GM20431 (cell line): ENCODE measurements at regions not wholly inside any gene's neighbourhood (a gene's known extent, or its start where the extent isn't known, plus 50 kb on each side); places are given as distances from the start of the nearest gene placed in this dataset.
"Not testable (repeated sequence)": the region's sequence is repeated elsewhere in the genome, so short reads cannot be mapped to it uniquely, and the experiment has no call there.

Experiments
- in situ Hi-C: fragments of 300-500 bp; cut with MseI, MboI; formaldehyde crosslinking; loops from one replicate; pipeline ENCODE4 v1.15.0; 2020; ENCODE audit warnings: low sequenced_read_pairs; ENCODE audit not compliant: unreplicated experiment

DNA sequence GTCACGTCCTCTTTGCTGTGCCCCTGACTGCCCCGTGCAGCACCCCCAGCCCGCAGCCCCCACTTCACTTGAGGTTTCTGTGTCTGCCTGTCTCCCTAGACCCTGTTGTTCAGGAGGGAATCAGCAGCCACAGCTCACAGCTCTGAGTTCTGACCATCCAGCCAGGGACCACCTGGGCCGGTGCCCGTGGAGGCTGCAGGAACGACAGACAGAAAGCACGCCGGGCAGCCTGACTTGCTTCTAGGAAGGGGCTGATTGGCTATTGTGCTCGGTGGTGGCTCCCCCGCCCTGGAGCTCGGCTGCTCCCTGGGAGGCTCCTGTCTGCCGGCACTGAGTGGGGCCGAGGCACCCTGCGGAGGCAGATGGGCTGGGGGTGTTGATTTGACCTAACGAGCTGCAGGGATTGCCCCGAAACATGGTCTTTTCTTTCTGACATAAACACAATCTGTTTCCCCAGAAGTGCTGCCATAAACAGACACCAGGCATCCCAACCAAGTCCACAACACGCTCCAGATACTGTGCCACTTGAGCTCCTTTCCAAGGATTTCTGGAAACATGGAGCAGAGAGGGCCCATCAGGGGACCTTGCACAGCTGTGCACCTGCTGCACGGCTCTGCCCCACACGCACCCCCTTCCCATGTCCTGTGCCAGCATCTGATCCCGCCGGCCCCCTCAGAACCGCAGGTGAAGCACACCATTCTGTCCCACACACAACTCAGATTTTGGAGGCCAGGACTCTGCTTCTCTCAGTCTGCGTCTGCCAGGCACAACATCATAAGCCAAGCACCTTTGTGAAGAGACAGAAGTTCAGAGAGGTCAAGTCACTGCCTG, 855.9 kb downstream of the TBC1D22A start:
- in situ Hi-C loops: no loop called here

DNA sequence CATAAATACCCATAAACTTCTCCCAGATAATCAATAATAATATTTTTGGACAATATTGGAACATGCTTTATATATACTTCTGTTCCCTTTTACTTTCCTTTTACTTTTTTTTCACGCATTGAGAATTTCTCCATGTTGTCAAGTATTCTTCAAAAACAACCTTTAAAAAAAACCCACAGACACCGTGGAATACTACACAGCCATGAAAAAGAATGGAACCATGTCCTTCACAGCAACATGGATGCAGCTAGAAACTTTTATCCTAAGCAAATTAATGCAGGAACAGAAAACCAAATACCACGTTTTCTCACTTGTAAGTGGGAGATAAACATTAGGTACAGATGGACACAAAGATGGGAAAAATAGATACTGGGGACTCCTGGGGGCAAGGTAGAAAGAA, 854.7 kb downstream of the TBC1D22A start:
- in situ Hi-C loops: no loop called here

DNA sequence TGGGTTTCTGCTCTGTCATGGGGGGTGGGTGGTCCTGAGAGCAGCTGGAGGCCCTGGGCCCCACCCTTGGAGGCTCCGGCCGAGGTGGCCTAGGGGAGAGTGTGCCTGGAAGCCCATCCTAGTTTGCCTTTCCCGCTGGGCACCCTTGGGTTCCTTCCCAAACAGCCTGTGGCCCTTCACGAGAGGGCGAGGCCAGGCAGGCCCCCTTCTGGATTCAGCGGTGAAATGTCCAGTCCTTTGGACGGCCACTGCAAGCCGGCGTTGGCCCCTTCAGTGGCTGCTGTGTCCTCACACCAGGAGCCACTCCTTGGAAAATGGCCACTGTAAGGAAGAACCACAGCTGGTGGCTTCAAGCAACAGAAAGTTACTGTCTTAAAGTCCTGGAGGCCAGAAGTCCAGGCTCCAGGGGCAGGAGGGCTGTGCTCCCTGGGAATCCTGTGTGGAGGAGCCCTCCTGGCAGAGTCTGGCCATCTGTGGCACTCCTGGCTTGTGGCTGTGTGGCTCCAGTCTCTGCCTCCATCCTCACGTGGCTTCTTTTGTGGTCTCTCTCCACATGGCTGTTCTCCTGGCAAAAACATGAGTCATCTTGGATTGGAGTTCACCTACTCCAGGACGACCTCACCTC, 854.1 kb downstream of the TBC1D22A start:
- in situ Hi-C loops: no loop called here

DNA sequence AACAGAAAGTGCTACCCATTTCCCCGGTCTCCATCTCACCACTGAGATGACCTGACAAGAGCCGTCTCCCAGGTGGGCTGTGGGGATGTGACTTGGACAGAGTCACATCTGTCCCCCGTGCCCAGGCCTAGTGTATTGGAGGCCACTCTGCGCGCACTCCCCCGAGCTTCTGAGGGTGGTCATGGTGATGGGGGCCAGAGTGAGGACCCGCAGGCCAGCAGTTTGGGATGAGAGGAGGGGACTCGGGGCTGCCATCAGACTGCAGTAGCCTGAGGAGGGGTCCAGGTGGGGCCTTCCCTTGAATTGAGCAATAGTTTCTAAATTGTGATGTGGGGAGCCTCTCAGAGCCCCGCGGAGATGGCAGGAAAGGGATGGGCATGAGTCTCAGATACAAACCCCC, 852.6 kb downstream of the TBC1D22A start:
- in situ Hi-C loops: no loop called here

DNA sequence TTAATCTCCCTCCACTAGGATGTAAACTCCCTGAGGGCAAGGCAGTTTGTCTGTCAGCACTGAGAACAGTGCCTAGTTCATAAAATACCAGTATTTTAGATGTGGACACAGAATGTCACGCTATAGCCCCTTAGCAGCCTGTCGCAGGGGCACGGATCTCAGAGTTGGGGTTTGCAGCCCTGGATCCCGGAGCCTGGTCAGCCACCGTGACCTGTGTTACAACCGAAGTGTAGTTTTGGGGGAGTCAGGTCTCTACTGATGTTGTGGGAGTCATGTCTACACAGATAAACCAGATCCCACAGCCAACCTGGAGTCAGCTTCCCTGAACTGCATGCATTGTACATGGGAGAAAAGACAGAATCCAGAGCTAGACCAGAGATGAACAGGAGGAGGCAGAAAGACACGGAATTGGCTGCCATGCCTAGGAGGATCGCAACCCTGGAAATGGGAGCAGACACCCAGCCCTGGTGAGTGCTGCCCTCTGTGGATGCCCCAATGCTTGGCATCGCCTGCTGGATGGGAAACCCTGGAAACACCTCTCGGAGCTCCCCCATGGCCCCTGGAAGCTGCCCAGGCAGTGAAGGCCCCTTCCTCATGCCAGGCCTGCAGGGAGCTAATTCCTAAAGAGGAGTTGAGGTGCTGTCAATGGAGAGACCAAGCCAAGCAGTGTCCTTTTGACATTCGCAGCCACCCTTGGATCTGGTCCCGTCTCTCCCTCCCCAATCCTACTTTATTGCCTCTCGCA, 851.3 kb downstream of the TBC1D22A start:
- in situ Hi-C loops: no loop called here

DNA sequence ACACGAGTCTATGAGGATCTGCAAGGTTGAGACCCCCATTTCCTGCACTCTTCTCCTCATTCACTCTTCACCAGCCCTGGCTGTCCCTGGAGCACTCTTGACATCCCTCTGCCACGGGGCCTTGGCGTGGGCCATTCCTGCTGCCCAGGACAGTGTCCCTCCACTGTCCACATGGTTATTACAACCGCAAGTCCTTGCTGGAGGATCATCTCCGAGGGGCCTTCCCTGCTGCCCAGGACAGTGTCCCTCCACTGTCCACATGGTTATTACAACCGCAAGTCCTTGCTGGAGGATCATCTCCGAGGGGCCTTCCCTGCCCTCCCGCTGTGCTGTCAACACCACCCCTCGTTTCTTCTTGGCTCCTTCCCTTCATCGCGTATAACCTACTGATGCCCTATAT, 850.7 kb downstream of the TBC1D22A start:
- in situ Hi-C loops: not testable (repeated sequence)

DNA sequence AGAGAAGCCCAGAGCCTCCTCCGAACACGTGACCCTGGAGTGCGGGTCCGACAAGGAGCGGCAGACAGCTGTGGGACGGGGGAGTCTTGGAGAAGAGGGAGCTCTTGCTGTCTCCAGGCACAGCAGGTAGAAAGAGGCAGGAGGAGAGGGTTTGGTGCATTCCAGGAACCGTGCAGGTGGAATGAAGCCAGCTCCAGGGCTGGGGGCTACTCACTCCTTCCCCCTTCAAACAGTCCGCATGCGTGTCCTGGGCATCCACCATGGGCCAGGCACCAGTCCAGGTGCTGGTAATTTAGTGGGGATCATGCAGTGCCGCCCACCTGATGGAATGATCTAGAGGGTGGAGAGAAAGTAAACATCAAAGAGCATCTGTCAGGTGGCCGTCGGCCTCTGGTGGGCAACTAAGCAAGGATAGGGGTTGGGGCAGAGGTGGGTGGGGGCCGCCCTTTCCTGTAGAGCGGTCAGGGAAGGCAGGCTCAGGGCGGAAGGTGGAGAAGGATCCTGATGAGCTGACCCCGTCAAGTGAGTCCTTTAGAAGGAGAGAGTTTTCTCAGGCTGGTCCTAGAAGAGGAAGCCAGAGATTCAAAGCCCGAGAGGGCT, 850.0 kb downstream of the TBC1D22A start:
- in situ Hi-C loops: no loop called here

DNA sequence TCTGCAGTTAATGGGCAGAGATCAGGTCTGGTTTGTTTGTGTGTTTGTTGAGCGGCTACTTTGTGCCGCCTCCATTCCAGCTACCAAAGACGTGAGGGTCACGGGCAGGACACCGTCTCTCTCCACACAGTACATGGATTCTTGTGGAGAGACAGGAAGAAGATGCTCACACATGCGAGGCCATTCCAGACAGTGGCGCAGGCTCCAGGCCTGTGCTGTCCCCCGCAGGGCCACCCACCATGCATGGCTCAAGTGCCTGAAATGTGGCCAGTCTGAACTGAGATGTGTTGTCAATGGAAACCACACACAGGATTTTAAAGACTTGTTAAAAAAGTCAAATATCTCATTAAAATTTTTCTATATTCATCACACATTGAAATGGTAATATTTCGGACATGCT, 848.3 kb downstream of the TBC1D22A start:
- in situ Hi-C loops: no loop called here

DNA sequence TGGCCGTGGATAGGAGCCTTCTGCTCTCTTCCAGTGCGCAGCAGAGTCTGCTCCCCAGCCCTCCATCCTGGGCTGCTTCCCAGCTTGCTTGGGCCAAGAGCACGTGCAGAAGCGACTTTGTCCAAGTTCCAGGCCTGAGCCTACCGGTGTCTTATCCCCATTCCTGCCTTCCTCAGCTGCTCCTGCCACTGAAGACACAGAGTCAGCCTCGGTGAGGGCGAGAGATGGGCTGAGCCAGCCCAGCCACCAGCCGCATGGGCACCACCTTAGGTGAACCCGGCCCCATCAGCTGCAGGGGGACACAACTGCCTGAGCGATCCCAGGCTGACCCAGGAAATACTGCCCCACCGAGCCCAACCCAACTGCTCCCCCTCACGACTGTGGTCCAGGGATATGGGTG, 847.8 kb downstream of the TBC1D22A start:
- in situ Hi-C loops: no loop called here

DNA sequence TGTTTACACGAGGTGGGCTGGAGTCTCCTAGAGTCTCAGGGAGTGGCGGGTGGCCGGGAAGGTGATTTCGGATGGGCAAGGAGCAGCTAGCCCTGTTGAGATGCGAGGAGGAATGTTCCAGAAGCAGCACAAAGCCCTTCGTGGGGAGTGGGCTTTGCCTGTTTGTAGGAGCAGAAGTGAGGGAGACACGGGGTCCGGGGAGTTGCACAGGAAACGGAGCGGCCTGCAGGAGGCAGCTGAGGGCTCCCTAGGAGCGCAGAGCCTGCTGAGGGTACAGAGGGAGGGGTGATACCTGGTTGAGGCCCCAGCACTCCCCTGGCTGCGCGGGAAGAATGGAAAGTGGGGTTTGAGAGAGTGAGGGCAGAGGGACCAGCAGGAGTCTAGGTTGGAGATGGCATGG, 847.2 kb downstream of the TBC1D22A start:
- in situ Hi-C loops: no loop called here

DNA sequence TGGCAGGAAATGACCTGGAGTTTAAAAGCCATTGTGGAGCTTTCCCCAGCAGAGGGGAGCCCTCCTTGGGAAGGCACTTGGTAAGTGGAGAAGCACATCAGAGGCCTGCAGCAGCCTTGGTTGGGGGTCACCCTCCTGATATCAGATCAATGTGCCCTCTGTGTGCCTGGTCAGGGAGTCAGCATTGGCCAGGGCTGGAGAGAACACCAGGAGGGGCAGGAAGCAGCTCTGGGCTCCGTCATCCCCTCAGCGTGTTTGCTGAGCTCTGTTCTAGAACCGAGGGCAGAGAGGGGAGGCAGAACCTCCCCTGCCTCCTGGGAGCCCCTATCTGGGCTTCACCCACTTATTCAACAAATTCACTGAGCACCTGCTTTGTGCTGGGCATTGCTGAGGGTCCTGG, 846.0 kb downstream of the TBC1D22A start:
- in situ Hi-C loops: no loop called here

DNA sequence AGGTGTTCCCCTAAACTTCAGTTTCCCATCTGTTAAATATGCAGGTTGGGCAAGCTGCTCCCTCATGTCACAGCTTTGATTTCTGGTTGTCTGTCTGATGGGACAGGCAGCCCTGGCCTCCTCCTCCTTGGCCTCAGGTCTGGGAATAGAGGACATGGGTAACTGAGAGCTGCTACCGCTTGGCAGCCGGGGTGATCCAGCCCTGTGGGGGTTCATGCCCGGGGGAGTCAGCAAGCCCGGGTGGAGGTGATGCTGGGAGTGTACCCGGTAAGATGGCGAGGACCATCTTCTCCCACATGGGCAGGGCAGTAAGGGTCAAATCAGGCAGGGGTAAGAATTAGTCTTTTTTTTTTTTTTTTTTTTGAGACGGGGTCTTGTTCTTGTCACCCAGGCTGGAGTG, 845.0 kb downstream of the TBC1D22A start:
- in situ Hi-C loops: no loop called here

DNA sequence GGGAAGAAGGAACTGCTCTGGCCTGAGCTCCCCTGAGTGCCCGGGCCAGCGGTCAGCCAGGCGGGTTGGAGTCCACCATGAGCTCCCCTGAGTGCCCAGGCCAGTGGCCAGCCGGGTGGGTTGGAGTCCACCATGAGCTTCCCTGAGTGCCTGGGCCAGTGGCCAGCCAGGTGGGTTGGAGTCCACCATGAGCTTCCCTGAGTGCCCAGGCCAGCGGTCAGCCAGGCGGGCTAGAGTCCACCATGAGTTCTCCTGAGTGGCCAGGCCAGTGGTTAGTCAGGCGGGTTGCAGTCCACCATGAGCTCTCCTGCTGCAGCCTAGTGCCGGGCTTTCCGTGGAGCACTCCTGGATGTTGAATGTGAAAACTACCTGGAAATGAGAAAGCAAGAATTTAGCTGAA, 844.0 kb downstream of the TBC1D22A start:
- in situ Hi-C loops: no loop called here

DNA sequence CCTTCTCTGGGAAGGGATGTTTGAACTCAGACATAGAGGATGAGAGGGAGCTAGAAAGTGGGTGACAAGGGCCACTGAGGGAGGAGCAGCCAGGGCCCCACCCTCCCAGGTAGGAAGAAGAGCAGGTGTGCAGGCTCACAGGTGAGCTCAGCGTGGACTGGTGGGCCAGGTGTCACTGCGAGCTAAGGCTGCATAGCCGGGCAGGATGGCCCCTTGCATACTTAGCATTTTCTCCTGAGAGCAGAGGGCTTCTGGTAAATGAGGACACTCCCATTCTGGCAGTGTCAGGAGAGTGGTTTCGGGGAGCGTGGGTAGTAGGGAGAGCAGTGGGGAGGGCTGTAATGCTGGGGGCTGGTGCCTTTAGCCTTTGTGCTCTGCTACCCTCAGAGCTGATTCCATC, 843.4 kb downstream of the TBC1D22A start:
- in situ Hi-C loops: no loop called here

DNA sequence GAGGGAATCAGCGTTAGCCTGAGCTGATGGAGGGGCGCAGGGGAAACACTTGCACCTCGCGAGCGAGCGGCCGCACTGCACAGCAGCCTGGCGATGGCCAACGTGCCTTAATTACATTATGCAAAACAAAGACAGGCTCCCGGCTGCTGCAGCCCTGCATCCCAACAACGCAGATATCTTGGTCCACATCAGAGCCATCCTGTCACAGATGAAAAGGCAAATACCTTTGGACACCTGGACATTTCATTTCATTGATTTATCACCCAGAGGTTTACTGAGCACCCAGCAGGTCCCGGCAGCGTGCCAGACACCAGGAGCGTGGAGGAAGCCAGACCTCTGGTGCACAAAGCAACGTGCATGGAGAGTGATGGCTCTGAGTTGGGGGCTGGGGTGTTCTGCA, 843.0 kb downstream of the TBC1D22A start:
- in situ Hi-C loops: no loop called here

DNA sequence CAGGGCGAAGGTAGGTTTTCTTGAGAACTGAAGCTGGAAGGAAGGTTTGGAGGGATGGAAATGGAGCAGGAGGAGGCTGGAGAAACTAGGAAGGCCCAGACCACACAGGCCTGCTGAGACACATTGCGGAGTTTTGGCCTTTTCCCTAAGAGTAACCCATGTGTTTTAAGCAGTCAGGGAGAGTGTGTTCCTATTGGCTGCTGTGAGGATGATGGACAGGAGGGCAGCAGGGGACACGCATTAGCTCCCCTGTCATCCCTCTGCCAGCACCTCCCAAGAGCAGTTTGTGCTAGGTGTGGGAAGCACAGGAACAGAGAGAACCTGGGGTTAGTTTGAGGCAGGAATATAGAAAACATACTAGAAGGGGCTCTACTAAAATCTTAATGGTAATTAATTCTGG, 842.1 kb downstream of the TBC1D22A start:
- in situ Hi-C loops: no loop called here

DNA sequence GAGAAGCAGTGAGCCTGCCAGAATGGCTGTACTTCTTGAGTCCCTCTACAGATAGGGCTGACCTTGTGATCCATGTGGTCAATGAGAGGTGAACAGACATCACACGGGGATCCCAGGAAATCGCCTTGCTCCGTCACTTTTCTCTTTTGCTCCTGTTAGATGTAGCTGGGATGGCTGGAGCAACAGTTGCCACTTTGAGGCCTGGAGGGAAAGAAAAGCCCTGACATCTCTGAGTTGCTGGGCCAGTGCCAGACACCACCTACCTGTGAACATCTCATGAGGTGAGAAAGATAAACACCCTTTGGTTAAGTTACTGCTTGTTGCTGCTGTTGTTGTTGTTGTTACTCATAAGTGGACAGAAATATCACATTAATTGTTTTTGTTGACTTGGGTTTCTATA, 840.3 kb downstream of the TBC1D22A start:
- in situ Hi-C loops: no loop called here

DNA sequence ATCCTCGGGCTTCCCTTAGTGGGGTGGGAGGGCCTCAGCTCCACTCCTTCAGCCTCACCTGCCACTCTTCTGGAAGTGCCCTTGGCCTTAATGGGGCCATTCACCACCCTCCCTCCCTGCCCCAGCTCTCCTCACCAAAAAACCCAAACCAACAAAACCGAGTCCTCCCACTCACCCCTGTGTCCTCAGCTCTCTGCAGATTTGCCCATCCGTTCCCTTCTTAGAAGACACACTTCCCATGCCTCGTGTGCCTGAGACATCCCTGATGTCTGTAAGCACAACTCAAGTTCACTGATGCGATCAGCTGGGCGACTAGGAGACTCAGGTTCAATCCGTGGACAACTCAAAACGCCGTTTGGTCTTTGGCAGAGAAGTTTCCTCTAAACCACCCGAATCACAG, 839.2 kb downstream of the TBC1D22A start:
- in situ Hi-C loops: no loop called here

DNA sequence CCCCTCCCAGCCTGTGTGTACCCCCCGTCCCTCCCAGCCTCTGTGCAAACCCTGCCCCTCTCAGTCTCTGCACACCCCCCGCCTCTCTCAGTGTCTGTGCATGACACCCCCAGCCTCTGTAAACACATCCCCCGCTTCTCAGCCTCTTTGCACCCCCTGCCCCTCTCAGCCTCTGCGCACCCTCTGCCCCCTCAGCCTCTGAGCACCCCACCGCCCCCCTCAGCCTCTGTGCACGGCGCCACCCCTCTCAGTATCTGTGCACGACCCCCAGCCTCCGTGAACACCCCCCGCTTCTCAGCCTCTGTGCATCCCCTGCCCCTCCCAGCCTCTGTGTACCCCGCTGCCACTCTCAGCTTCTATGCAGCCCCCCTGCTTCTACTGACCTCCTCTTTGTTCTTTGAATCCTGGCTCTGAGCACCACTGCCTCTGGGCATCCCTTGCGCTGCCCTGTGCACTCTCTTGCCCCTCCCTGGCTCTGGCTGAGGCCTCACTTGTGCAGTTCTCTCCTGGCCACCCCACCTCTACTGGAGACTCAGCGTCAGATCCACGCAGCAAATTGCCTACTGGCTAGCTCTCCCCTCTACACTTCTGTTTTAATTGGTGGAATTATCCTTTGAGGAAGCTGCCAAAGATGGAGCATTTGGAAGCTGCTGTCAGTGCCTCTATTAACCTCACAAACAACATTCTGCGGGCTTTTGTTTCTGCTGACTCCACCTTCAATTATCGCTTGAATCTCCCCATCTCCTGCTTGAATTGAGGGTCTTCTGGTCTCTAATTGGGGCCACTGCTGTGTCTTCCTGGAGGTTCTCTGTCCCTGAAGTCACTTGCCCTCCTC, 838.6 kb downstream of the TBC1D22A start:
- in situ Hi-C loops: no loop called here

DNA sequence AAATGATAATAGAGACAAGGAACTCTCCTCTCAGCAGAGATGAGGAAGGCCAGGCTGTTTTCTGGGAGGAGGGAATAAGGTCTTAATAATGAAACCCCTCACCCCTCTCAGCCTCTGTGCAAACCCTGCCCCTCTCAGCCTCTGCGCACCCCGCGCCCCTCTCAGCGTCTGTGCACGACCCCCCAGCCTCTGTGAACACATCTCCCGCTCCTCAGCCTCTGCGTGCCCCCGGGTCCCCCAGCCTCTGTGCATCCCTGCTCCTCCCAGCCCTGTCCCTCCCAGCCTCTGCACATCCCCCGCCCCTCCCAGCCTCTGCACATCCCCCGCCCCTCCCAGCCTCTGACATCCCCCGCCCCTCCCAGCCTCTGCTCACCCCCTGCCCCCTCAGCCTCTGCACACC, 837.8 kb downstream of the TBC1D22A start:
- in situ Hi-C loops: no loop called here
